Mammary epithelial cell (primary cell): ENCODE measurements at regions not wholly inside any gene's neighbourhood (a gene's known extent, or its start where the extent isn't known, plus 50 kb on each side); places are given as distances from the start of the nearest gene placed in this dataset.

Experiments
- EZH2 ChIP-seq: IDR thresholded peaks from 2 replicates; pipeline ENCODE4 v1.6.1; 2012; ENCODE audit warnings: low read length, inconsistent platforms, borderline replicate concordance
- TF ChIP-seq, protein P1 (sequence below), 2 donors: IDR thresholded peaks in 1 of 2; conservative IDR thresholded peaks in 1 of 2; 2 replicates each; pipeline ENCODE4 v1.5.1; 2011 to 2012; ENCODE audit warnings: inconsistent platforms in 2 of 2, low read length in 2 of 2, mild to moderate bottlenecking in 2 of 2, control low read depth in 1 of 2, low read depth in 1 of 2; ENCODE audit not compliant: insufficient read depth in 1 of 2; ENCODE audit errors: extremely low read depth in 1 of 2

DNA sequence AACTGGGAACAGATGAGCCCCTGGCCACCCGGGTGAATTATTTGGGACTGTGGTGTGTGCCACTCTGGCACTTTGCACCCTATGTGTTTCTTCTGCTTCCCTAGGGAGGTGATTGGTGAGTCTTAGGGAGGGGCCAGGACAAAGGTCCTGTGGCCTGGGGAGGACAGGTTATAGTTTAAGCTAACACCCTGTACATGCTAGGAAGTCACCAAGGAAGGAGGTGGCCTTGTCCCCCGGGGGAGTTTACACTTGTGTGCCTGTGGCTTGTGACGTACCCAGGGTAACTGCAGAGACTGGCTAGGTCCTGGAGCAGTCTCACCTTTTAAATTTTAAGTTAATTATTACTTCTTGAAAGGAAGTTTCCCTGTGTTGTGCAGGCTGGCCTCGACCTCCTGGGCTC lies 196.2 kb downstream of the BAMBI start:
- no peak for TF ChIP-seq EZH2
- TF ChIP-seq, protein P1, sequence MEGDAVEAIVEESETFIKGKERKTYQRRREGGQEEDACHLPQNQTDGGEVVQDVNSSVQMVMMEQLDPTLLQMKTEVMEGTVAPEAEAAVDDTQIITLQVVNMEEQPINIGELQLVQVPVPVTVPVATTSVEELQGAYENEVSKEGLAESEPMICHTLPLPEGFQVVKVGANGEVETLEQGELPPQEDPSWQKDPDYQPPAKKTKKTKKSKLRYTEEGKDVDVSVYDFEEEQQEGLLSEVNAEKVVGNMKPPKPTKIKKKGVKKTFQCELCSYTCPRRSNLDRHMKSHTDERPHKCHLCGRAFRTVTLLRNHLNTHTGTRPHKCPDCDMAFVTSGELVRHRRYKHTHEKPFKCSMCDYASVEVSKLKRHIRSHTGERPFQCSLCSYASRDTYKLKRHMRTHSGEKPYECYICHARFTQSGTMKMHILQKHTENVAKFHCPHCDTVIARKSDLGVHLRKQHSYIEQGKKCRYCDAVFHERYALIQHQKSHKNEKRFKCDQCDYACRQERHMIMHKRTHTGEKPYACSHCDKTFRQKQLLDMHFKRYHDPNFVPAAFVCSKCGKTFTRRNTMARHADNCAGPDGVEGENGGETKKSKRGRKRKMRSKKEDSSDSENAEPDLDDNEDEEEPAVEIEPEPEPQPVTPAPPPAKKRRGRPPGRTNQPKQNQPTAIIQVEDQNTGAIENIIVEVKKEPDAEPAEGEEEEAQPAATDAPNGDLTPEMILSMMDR (conservative IDR thresholded peaks at IDR 0.05 in 1 of 2, IDR thresholded peaks at IDR 0.05 in 1 of 2; ENCODE audit: extremely low read depth in 1 of 2, insufficient read depth in 1 of 2, low read depth in 1 of 2, low read length in 2 of 2), result no peak
